Stomach (tissue), 8 donors: ENCODE measurements at regions not wholly inside any gene's neighbourhood (a gene's known extent, or its start where the extent isn't known, plus 50 kb on each side); places are given as distances from the start of the nearest gene placed in this dataset.
A peak's percentile ranks its signal among the peaks of the same experiment; 100 is the strongest.

Experiments
- DNase-seq, 2 donors: peaks; one replicate each; pipeline versions ENCODE4 v3.0.0 to v3.0.0-alpha.2; 2013 to 2019
- H3K27ac ChIP-seq, 5 donors: fragments of 200-600 bp in 4 of 5; sonication (generic) in 4 of 5; one replicate each; pipeline ENCODE4 v1.5.1; 2013 to 2019; ENCODE audit warnings: mild to moderate bottlenecking in 1 of 5, moderate library complexity in 1 of 5
- H3K27me3 ChIP-seq, 3 donors: fragments of 200-600 bp; sonication (generic); one replicate each; pipeline ENCODE4 v1.5.1; 2017 to 2019; ENCODE audit warnings: mixed run types in 1 of 3
- H3K36me3 ChIP-seq, 4 donors: fragments of 200-600 bp; sonication (generic); 1 replicate in 3 of 4; 2 replicates in 1 of 4; pipeline ENCODE4 v1.5.1; 2016 to 2019
- H3K4me1 ChIP-seq, 4 donors: fragments of 200-600 bp; sonication (generic); one replicate each; pipeline ENCODE4 v1.5.1; 2016 to 2019
- H3K4me3 ChIP-seq, 4 donors: fragments of 200-600 bp; sonication (generic) in 3 of 4; one replicate each; pipeline ENCODE4 v1.5.1; 2016 to 2019; ENCODE audit warnings: mild to moderate bottlenecking in 1 of 4
- H3K9me3 ChIP-seq, 4 donors: fragments of 200-600 bp; sonication (generic); one replicate each; pipeline ENCODE4 v1.5.1; 2016 to 2019
- CTCF ChIP-seq, 7 experiments: fragments of 450-650 bp in 4 of 7; fragments of 200-600 bp in 3 of 7; sonication (generic) in 3 of 7; IDR thresholded peaks; one replicate each; pipeline ENCODE4 v1.5.1; 2016 to 2019; ENCODE audit warnings: antibody characterized with exemption in 7 of 7, control low read depth in 2 of 7, mild to moderate bottlenecking in 1 of 7
- EP300 ChIP-seq: sonication (generic); formaldehyde crosslinking; IDR thresholded peaks from one replicate; pipeline ENCODE4 v1.6.1; 2017; ENCODE audit warnings: antibody characterized with exemption
- POLR2A ChIP-seq, 4 donors: fragments of 450-650 bp; IDR thresholded peaks; one replicate each; pipeline ENCODE4 v1.6.1; 2016; ENCODE audit warnings: antibody characterized with exemption in 4 of 4, control low read depth in 2 of 4, mild to moderate bottlenecking in 1 of 4, moderate library complexity in 1 of 4
- POLR2AphosphoS5 ChIP-seq, 3 donors: sonication (generic); formaldehyde crosslinking; IDR thresholded peaks; one replicate each; pipeline ENCODE4 v1.6.1; 2016; ENCODE audit warnings: antibody characterized with exemption in 3 of 3
- WGBS, 5 donors: extraction: QIAGEN DNeasy Blood & Tissue Kit in 3 of 5; methylation state at CpG; one replicate each; pipeline versions ENCODE4 v1.1.5 to v1.1.7; 2013 to 2018; 5-methylcytosine and 5-hydroxymethylcytosine counted together
- intact Hi-C: fragments of 100-400 bp; cut with DNase I; formaldehyde crosslinking; loops from one replicate; pipeline ENCODE4 v1.15.1; 2023; ENCODE audit warnings: low total_unique reads
- donor health status: healthy with polysubstance abuse.
- donor health status: Bipolar disorder and iron deficiency.
- donor health status: healthy.

GRCh38 chr2:16070648-16070971, 130.3 kb downstream of the MYCN start:
- TF ChIP-seq EP300 = no peak
- no peak for TF ChIP-seq CTCF (IDR thresholded peaks at IDR 0.05)
- no peak for TF ChIP-seq POLR2AphosphoS5 (IDR thresholded peaks at IDR 0.05)
- no peak for TF ChIP-seq POLR2A (IDR thresholded peaks at IDR 0.05)
- Histone ChIP-seq H3K4me3 (no peak overlapping the region), H3K36me3 (no peaks in the 10 kb centered on the region), H3K9me3 (no peaks in the 10 kb centered on the region), H3K4me1 (peaks cover 0 to 29% (median 21%) of the 10 kb centered on the region in 4 donors), H3K27me3 (no peaks in the 10 kb centered on the region), H3K27ac (peak overlapping the region in 1 of 5 donors; percentile 23)
- no peak for DNase-seq
- WGBS, 5 donors = 65 to 75% (median 71%) methylated on average over 6 of the region's 6 CpGs
- intact Hi-C loops = no loop called here

- 26 to 49% (median 40%) methylated on average over 18 to 19 of the region's 19 CpGs for WGBS, 5 donors
- H3K27me3 ChIP-seq = no peaks in the 10 kb centered on the region
- no peak for TF ChIP-seq POLR2AphosphoS5 (IDR thresholded peaks at IDR 0.05)
- TF ChIP-seq EP300 = no peak
- TF ChIP-seq CTCF (IDR thresholded peaks at IDR 0.05) = no peak
- no peak for TF ChIP-seq POLR2A (IDR thresholded peaks at IDR 0.05)
- peaks cover 0 to 29% (median 21%) of the 10 kb centered on the region in 4 donors for H3K4me1 ChIP-seq
- DNase-seq = peak in 1 of 2 donors; percentile 61
- intact Hi-C loops = no loop called here
- peak overlapping the region in 2 of 5 donors; percentile 20 to 23 for H3K27ac ChIP-seq
- H3K4me3 ChIP-seq = peak overlapping the region in 1 of 4 donors; percentile 5
- H3K9me3 ChIP-seq = no peaks in the 10 kb centered on the region
- H3K36me3 ChIP-seq = no peaks in the 10 kb centered on the region
Measured at GRCh38 chr2:16069933-16070647, 129.7 kb downstream of the MYCN start.

- intact Hi-C loops = no loop called here
- H3K4me3 ChIP-seq = peak overlapping the region in 1 of 4 donors; percentile 5
- H3K27me3 ChIP-seq = no peaks in the 10 kb centered on the region
- peak in 1 of 2 donors; percentile 26 for DNase-seq
- whole genome bisulfite sequencing, 5 donors = 30 to 63% (median 51%) methylated on average over 8 of the region's 8 CpGs
- no peaks in the 10 kb centered on the region for H3K36me3 ChIP-seq
- H3K4me1 ChIP-seq = peaks cover 0 to 29% (median 21%) of the 10 kb centered on the region in 4 donors
- peak overlapping the region in 2 of 5 donors; percentile 20 to 23 for H3K27ac ChIP-seq
- TF ChIP-seq POLR2A (IDR thresholded peaks at IDR 0.05) (no peak), POLR2AphosphoS5 (IDR thresholded peaks at IDR 0.05) (no peak), EP300 (no peak), CTCF (IDR thresholded peaks at IDR 0.05) (no peak)
- no peaks in the 10 kb centered on the region for H3K9me3 ChIP-seq
Measured at GRCh38 chr2:16069663-16069932, 129.2 kb downstream of the MYCN start.

GRCh38 chr2:16068552-16068940, 128.2 kb downstream of the MYCN start:
- 86 to 97% (median 97%) methylated on average over 3 of the region's 3 CpGs for WGBS, 5 donors
- Histone ChIP-seq H3K4me1 (peaks cover 0 to 29% (median 21%) of the 10 kb centered on the region in 4 donors), H3K27ac (no peak overlapping the region), H3K9me3 (peaks cover under 1 to 7% (median 5%) of the 10 kb centered on the region in 4 donors), H3K36me3 (no peaks in the 10 kb centered on the region), H3K27me3 (no peaks in the 10 kb centered on the region), H3K4me3 (no peak overlapping the region)
- TF ChIP-seq EP300 (no peak), POLR2A (IDR thresholded peaks at IDR 0.05) (no peak), CTCF (IDR thresholded peaks at IDR 0.05) (no peak), POLR2AphosphoS5 (IDR thresholded peaks at IDR 0.05) (no peak)
- no peak for DNase-seq
- intact Hi-C loops = no loop called here
